ENCODE measurements at regions not wholly inside any gene's neighbourhood (a gene's known extent, or its start where the extent isn't known, plus 50 kb on each side); places are given as distances from the start of the nearest gene placed in this dataset.
"Not testable (repeated sequence)": the region's sequence is repeated elsewhere in the genome, so short reads cannot be mapped to it uniquely, and the experiment has no call there.

DNA sequence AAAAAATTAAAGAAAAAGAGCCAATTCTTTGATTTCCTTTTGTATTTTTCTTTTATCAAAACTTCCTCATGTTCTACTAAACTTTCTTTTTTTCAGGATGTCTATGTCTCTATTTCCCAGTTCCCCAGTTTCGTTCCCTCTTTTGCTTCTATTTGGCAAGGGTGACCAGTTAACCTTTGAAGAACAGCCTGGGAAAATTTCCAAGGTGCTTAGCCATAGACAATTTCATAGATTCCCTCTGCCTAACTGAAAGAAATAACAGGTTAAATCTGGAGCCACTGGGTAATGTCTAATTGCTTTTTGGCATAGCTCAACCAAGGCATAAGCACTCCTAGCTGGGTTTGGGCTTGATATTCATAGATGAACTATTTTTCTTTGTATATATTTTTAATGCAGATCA lies 272.3 kb downstream of the ADGRL2 start:
- DNase-seq (ENCODE audit: low read depth) = no peak
- TF ChIP-seq POLR2A (IDR thresholded peaks at IDR 0.05; ENCODE audit: extremely low read depth, insufficient read length) (no peak), MYC (IDR thresholded peaks at IDR 0.05; ENCODE audit: low read depth, low read length) (no peak)
- TF ChIP-seq, protein P1, sequence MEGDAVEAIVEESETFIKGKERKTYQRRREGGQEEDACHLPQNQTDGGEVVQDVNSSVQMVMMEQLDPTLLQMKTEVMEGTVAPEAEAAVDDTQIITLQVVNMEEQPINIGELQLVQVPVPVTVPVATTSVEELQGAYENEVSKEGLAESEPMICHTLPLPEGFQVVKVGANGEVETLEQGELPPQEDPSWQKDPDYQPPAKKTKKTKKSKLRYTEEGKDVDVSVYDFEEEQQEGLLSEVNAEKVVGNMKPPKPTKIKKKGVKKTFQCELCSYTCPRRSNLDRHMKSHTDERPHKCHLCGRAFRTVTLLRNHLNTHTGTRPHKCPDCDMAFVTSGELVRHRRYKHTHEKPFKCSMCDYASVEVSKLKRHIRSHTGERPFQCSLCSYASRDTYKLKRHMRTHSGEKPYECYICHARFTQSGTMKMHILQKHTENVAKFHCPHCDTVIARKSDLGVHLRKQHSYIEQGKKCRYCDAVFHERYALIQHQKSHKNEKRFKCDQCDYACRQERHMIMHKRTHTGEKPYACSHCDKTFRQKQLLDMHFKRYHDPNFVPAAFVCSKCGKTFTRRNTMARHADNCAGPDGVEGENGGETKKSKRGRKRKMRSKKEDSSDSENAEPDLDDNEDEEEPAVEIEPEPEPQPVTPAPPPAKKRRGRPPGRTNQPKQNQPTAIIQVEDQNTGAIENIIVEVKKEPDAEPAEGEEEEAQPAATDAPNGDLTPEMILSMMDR (IDR thresholded peaks at IDR 0.05; ENCODE audit: low read depth, low read length) = no peak
- no peak overlapping the region for H3K4me3 ChIP-seq (ENCODE audit: low read depth, low read length)

DNA sequence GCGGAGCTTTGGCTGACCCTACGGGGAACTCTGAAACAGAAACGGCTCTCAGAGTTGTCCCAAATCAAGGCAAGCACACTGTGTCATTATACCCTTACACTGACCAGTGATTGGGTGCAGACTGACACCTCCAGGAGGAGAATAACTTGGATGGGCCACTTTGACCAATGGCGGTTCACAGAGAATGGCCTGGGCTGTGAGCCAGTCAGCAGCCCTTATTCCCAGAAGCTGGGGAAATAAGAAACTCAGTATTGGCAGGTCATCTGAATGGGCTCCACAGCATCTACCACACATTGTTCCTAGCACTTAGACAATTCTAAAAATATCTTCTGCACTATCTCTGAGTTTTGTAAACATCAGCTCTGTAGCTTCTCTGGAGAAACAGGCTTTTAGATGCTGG lies 265.2 kb downstream of the ADGRL2 start:
- H3K4me3 ChIP-seq (ENCODE audit: low read depth, low read length) = no peak overlapping the region
- DNase-seq (ENCODE audit: low read depth) = no peak
- TF ChIP-seq POLR2A (IDR thresholded peaks at IDR 0.05; ENCODE audit: extremely low read depth, insufficient read length) (no peak), MYC (IDR thresholded peaks at IDR 0.05; ENCODE audit: low read depth, low read length) (no peak)
- TF ChIP-seq, protein P2, sequence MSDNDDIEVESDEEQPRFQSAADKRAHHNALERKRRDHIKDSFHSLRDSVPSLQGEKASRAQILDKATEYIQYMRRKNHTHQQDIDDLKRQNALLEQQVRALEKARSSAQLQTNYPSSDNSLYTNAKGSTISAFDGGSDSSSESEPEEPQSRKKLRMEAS (IDR thresholded peaks at IDR 0.05; ENCODE audit: low read depth, low read length) = no peak
- TF ChIP-seq, protein P1 (IDR thresholded peaks at IDR 0.05; ENCODE audit: low read depth, low read length) = no peak

DNA sequence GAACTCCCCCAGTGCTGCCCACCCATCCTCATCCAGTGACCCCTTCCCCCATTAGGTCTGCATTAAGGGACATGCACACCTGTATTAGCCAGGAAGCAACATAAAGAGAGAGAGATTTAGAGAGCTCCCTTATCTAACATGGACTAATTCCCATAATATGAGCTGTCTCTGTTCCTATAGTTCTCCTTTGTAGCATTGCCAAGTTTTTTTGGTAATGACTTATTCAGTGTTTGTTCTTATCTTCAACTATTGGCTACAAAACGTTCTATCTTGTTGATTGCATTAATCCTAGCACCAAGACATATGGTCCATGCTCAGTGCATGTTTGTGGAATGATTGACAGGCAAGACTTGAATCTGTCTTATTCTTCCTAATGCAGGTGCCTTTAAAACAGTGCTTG lies 264.0 kb downstream of the ADGRL2 start:
- no peak overlapping the region for H3K4me3 ChIP-seq (ENCODE audit: low read depth, low read length)
- no peak for DNase-seq (ENCODE audit: low read depth)
- TF ChIP-seq, protein P1 (IDR thresholded peaks at IDR 0.05; ENCODE audit: low read depth, low read length) = no peak
- TF ChIP-seq POLR2A (IDR thresholded peaks at IDR 0.05; ENCODE audit: extremely low read depth, insufficient read length) = no peak
- TF ChIP-seq, protein P2 (IDR thresholded peaks at IDR 0.05; ENCODE audit: low read depth, low read length) = no peak
- no peak for TF ChIP-seq MYC (IDR thresholded peaks at IDR 0.05; ENCODE audit: low read depth, low read length)

DNA sequence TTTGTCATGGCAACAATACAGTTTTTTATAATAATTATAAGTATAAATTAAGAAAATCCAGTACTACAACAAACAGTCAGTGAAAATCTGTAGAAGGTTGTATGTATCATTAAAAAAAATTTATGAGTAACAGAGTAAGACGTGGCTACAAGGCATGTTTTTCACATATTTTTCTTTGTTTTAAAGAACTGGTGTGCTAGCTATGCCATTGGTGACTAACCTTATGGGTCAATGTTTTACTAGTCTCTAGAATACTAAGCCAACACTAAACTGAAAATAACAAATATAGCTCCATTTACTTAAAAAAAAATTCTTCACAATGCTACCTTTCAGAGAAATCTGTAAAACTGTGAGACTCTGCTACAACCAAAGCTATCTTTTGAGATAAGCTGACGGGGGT lies 261.5 kb downstream of the ADGRL2 start:
- no peak overlapping the region for H3K4me3 ChIP-seq (ENCODE audit: low read depth, low read length)
- DNase-seq (ENCODE audit: low read depth) = no peak
- TF ChIP-seq POLR2A (IDR thresholded peaks at IDR 0.05; ENCODE audit: extremely low read depth, insufficient read length) (no peak), MYC (IDR thresholded peaks at IDR 0.05; ENCODE audit: low read depth, low read length) (no peak)
- TF ChIP-seq, protein P2 (IDR thresholded peaks at IDR 0.05; ENCODE audit: low read depth, low read length) = no peak
- TF ChIP-seq, protein P1 (IDR thresholded peaks at IDR 0.05; ENCODE audit: low read depth, low read length) = no peak

DNA sequence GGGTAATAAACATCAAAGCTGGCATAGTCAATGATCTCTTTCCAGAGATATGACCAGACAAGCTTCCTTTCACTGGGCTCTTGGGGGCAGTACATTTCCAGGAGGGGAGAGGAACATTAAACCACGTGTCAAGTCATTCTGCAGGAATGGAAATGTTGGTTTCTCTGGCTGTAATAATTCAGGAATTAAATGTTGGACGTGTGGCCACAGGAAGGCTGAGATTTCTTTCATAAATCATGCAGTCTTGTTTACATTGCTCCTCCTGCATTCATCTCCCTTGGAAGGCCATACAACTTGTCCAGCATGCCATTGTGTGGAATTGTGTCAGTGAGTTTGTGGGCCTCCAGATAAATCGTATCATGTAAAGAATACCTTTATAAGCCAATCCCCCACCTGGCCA lies 259.2 kb downstream of the ADGRL2 start:
- DNase-seq (ENCODE audit: low read depth) = no peak
- no peak overlapping the region for H3K4me3 ChIP-seq (ENCODE audit: low read depth, low read length)
- TF ChIP-seq POLR2A (IDR thresholded peaks at IDR 0.05; ENCODE audit: extremely low read depth, insufficient read length) = no peak
- TF ChIP-seq, protein P2 (IDR thresholded peaks at IDR 0.05; ENCODE audit: low read depth, low read length) = no peak
- TF ChIP-seq, protein P1 (IDR thresholded peaks at IDR 0.05; ENCODE audit: low read depth, low read length) = no peak
- no peak for TF ChIP-seq MYC (IDR thresholded peaks at IDR 0.05; ENCODE audit: low read depth, low read length)

DNA sequence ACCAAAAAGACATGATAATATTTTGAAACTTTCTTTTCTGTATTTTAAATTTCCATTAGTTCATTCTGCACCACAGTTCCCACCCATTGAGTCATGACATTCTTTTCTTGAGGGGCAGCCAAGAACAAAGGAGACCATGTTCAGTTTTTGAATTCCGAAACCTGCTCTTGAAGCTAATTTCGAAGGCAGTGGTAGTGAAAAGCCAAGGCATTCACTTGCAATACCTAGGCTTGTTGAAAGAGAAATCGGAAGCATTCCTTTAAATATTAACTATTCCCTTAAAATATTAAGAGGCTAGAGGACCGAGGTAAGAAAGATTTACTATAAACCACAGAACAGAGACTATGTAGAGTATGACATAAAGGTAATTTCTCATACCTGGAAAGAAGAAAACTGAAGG lies 256.3 kb downstream of the ADGRL2 start:
- DNase-seq (ENCODE audit: low read depth) = no peak
- TF ChIP-seq MYC (IDR thresholded peaks at IDR 0.05; ENCODE audit: low read depth, low read length) (no peak), POLR2A (IDR thresholded peaks at IDR 0.05; ENCODE audit: extremely low read depth, insufficient read length) (no peak)
- TF ChIP-seq, protein P1 (IDR thresholded peaks at IDR 0.05; ENCODE audit: low read depth, low read length) = no peak
- TF ChIP-seq, protein P2 (IDR thresholded peaks at IDR 0.05; ENCODE audit: low read depth, low read length) = no peak
- H3K4me3 ChIP-seq (ENCODE audit: low read depth, low read length) = no peak overlapping the region

DNA sequence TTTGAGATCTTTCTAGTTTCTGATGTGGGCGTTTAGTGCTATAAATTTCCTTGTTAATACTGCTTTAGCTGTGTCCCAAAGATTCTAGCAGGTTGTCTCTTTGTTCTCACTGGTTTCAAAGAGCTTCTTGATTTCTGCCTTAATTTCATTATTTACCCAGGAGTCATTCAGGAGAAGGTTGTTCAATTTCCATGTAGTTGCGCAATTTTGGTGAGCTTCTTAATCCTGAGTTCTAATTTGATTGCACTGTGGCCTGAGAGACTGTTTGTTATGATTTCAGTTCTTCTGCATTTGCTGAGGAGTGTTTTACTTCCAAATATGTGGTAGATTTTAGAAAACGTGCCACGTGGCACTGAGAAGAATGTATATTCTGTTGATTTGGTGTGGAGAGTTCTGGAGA lies 254.6 kb downstream of the ADGRL2 start:
- DNase-seq (ENCODE audit: low read depth); H3K4me3 ChIP-seq (ENCODE audit: low read depth, low read length): not testable (repeated sequence)

Measured in NB4 (cell line).